ENCODE measurements at regions not wholly inside any gene's neighbourhood (a gene's known extent, or its start where the extent isn't known, plus 50 kb on each side); places are given as distances from the start of the nearest gene placed in this dataset.

DNA sequence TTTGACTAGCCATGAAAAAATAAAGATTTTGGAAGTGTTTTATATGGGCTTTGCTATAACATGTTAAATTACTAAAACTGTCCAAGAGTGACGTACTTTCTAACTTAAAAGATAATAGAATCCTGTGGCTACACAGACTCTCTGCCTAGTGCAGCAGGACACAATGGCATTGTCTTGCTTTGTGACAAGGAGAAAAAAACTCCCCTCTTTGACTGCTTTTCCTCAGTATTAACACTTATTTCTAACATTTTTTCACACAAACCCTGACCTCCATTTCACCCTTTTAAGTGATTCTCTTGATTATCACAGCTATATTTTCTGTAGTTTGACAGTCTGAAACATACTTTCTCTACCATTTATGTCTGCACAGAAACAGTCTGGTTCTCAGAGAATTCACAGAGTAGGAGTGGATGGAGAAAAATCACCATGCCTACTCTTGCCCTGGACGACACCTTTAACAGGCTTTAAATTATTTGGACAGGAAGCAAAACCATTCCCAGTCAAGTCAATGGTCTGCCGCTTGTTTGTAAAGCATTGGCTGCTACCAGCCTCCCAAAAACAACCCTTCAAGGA, 336.3 kb upstream of the SMIM30 start:
- no peak for DNase-seq

DNA sequence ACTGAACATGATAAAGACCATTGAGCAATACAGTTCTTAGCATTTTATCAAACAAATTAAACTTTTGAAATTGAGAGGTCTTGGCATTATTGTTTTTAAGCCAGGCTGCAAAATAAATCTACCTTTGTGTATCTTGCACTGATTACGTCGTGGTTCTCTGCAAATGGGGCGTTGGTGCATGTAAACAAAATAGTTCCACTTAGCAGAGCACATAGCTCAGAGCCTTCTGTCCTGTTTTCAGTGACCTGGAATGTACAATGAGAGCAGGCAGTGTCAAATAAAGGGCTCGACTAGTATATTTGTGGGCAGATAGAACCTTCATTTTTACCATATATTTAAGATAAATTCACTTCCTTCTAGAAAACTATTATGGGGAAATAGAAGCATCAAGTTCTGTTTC, 333.9 kb upstream of the SMIM30 start:
- DNase-seq, result no peak

DNA sequence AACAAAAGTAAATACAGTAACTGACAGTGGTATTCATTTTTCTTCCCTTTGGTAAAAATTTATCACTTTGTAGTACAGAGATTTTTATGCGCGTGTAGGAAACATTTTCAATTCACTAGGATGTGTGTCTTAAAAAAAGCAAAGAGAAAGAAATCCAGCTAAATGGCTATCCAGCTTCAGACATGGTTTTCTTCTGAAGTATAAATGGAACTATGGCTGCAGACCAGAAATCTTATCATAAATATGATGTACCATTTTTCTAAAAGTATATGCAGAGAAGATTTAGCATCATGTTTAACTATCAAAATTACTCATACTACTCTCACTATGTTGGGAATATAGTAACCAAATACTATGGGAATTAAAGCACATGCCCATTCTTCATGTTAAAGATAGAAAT, 328.4 kb upstream of the SMIM30 start:
- no peak for DNase-seq

DNA sequence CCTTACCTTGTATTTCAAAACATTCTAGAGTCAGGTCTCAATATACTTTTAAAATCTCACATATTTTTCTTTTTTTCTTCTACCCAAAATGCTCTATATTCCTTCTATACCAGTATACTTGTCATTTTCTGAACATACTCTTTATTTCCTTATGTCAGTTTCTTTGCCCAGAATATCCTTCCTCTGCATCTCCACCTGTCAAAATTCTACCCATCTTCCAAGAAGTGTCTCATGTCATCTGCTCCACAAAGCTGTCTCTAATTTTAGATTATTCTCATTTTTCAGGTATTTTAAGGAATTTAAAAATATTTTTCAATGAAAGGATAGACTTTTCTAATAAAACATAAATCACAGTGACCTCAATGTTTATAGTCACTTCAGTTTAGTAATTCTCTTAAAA, 328.0 kb upstream of the SMIM30 start:
- no peak for DNase-seq

DNA sequence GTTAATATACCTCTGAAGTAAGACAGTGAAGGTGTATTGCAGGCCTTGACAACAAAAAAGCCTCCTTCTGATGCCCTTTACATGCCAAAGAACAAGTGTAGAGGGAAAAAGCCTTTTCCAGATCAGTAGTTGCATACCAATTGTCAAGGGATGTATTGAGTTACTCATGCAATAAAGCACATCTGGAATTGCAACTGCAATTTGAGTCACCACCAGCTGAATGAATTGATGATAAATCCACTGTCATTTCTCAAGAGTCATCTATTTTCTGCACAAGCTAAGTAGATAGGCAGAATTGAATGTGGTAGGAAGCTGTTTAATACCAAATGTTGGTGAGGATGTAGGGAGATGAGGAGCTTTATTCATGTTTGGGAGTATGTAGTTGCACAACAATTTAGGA, 325.9 kb upstream of the SMIM30 start:
- DNase-seq, result no peak

DNA sequence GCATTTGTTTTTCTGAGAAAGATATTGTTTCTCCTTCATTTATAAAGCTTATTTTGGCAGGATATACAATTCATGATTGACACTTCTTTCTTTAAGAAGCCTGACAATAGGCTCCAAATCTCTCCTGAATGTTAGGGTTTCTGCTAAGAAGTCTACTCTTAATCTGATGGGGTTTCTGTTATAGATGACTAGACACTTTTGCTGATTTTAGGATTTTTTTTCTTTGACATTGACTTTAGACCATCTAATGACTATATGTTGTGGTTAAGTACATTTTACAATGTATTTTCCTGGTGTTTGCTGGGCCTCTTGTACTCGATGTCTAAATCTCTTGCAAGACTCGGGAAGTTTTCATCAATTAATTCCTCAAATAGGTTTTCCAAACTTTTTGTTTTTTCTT, 321.8 kb upstream of the SMIM30 start:
- DNase-seq, result no peak

DNA sequence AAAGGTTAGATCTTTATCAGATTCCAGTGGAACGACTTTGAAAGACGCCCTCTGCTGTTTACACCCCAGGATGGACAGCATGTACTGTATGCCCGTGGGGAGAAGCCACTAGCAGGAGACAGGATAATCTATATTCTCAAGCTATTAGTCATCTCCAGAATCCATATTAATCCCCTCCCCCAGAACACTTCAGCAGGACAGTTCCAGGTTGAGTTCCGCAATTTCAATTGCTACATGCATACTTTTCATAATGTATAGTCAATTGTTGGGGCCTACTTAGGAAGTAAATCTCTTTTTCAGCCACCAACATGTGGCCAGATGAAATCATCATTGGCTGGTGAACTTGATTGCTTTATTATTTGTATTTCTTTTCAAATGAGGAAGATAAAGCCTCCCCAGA, 313.1 kb upstream of the SMIM30 start:
- no peak for DNase-seq

DNA sequence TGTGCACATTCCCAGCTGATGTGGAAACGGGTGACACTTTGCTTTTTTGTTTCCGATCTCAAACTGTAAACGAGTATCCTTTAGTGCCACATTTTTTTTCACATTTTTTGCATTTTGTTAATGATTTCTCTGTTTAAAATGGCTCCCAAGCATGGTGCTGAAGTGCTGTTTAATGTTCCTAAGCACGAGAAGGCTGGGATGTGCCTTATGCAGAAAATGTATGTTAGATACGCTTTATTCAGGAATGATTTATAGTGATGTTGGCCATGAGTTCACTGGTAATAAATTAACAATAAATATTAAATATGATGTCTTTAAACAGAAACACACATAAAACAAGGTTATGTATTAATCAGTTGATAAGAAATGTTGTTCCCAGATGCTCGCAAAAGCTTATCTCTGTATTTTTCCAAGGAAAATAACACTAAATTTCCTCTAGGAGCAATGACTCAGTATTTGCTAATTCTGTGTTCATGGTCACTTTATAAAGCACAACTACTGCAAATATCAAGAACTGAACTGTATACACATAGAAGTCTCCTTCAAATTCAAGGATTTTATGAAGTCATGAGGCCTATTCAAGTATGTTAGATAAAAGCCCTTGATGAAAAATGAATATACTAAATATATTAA, 305.9 kb upstream of the SMIM30 start:
- no peak for DNase-seq

DNA sequence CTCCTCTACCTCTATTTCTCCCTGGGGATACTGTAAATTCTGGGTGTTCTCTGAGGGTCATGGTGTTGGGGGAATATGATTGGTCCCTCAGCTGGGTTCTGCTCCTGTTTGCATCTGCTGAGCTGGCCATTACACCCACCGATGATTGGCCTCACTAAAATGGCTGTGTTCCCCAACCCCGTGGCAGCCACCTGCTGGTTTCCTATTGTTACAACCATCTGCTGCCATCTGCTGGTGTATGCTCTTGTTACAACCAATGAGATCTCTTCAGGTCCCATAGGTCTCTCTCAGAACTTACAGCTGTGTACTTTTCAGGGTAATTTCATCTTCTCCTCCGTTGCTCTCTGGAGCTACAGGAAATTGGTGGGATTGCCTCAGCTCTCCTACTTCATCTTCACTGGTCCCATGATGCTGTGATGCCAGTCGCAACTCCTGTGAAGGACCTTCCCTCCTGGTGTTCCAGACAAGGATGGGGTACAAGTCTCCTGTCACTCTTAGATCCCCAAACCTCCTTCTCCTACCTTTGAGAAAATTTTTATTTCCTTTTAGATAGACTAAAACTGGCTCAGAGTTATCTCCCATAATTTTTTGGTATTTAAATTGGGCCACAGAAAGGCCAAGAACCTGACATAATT, 303.5 kb upstream of the SMIM30 start:
- DNase-seq, result peak; percentile 85 to 86

DNA sequence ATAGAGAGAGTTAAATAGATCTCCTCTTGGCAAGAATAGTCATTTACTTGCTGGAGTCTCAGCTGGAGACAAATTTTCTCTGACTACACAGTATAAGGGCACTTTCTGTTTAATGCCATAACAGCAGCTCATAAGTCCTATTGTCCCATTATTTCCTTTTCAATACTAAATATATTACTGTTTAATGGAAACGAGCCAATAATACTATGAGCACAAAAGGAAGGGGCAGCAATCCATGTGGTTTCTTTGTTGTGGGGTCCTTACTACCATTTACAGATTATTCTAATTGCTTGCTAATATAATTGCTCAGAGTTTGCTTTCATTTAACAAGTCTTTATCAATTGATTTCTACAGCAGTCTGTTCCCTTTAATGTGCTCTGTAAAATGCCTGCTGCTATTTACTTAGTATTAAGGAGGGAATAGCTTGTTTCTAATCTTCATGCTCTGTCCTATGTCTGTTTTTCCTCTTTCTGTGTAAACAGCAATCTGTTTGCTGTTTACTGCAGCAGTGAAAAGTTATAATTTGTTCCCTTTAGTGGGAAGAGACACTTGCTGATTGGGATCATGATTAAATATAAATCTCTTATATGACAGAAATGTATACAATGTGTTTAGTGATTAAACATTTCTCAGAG, 296.2 kb upstream of the SMIM30 start:
- no peak for DNase-seq

DNA sequence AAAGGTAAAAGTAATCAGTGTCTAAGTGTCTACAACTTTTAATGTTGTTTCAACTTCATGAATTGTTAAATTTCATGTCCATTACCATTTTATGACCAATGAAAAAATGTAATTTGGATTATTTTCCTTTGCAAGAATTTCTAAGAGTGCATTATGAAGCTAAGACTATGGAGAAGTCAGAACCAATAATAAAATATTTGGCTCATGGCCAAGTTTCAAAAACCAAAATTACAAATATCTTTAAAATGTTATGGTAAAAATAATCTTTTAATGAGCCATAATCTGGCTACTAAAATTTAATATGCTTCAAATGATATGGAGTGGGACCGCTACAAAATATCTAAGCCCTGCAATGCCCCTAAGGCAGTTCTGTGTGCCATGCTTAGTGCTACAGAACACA, 294.1 kb upstream of the SMIM30 start:
- no peak for DNase-seq

DNA sequence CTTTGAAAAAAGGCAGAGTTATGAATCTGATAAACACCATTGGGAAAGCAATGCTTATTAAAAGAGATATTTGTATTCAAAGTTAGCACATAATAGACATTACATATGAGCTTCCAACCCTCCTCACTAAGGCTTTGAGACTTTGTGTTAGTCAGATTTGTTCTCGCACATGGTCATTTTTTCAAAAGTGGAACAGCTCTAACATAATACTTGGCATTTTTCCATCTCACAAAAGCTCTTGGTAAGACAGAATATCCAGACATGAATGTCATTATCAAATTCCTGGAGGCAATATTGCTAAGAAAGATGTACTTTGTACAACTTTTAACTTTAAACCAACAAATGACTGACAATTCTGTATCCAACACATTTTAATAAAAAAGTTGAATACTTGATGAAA, 292.4 kb upstream of the SMIM30 start:
- DNase-seq, result no peak

DNA sequence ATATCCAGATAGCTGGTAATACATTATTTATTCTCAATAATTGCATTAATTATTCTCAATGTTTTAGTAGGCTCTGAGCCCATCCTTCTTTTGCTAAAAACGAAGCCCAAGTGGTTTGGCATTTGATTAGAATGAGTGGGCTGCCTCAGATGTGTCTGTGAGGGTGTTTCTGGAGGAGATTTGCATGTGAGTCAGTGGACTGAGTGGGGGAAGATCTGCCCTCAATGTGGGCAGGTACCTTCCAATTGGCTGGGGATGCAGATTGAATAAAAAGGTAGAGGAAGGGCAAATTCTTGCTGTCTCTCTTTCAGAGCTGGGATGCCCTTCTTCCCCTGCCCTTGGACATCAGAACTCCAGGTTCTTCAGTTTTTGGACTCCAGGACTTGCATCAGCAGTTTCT, 290.6 kb upstream of the SMIM30 start:
- no peak for DNase-seq

DNA sequence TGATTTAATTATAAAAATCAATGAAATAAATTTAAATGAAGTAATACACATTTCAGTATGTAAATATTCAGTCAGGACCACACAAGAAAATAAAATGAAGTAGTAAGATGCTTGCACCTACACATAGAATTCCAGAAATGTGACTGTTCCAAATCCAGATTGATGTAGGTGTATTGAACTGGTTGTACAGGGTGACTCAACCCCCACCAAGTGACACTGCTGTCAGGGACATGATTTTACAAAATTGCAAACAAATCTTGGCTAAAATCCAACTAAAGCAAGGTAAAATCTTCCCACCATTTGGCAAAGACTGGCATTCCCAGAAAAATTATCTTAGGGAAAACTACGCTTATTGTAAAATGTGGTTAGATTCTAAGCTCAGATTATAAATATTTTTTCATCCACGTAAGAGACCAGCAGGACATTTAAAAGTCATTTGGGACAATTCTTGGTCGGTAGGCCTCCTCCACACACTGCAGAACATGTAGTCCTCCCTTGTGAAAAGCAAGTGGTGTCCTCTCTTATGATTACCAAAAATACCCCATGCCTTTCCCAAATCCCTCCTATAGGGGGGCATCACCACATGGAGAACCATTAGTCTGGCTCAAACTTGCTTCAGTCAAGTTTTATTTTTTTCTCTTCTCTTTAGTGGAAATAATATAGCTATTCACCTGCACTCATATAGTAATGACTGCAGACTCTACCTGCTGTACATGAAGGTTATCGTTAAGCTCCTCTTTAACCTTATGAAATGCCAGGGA, 287.1 kb upstream of the SMIM30 start:
- no peak for DNase-seq

DNA sequence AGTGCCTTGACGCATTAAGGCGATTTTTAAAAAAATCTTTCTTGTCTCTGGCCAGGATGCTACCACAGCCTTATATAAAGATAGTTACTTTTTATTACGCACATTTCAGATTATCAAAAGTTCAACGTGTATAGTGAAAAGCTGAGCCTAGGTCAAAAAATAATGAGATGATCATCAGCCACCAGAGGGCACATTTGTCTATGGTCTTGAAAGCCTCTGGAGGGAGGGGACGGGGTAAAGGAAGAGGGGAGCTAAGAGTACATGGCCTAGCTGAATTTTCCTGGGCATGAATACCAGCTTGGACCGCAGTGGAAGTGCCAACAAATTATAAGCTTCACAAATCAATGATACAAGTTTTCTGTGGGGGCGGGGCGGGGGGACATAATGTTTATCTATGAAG, 285.9 kb upstream of the SMIM30 start:
- DNase-seq, result peak; percentile 13 to 70

DNA sequence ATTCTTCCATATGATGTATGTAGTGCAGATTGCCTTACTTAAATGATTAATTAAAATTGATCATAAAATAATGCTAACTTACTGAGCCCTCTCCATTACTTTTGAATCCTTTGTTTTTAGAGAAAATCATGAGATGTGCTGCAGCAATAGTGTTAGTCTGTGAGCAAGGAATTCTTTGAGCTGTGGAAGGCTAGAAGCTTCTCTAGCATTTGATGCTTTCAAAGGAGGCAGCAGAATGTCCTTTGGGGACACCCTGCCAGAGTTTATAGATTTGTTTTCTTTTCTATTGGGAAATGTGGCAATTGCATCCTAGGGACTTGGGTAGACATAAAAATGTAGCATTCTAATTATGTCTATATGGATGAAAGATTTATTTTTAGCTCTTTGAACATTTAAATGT, 284.1 kb upstream of the SMIM30 start:
- DNase-seq, result no peak

DNA sequence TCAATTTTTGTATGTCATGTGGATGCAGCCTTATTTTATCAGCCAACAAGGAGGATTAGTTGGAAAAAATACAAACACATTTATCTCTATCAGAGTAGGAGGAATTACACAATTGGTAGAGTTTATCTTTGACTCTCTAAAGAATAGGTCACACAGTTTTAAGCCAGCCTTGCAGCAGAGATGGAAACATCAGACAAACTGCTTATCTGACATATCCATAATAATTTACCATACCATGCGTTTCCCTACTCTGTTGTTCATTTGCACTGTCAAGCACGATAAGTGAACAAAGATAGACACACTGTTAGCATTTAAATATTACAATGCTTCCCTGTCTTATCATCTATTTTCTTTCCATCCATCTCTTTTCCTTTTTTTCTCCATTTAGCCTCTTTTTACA, 283.7 kb upstream of the SMIM30 start:
- no peak for DNase-seq

DNA sequence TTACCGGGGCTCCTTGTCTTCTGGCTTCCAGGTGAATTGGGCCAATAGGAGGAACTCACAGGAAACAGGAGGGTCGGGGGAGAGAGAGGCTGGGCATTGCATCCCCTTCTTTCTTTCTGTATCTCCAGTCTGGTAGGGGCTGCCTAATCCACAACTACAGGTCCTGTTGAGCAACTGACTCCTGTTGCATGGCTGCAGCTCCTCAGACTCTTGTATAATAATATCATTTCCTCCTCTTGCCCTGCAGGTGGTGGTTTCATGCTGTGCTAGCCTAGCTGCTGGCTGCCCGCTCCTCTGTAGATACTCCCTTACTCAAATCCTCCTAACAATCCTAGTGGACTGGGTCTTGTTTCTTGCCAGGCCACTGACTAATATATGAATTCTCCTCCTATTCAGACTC, 276.5 kb upstream of the SMIM30 start:
- no peak for DNase-seq

DNA sequence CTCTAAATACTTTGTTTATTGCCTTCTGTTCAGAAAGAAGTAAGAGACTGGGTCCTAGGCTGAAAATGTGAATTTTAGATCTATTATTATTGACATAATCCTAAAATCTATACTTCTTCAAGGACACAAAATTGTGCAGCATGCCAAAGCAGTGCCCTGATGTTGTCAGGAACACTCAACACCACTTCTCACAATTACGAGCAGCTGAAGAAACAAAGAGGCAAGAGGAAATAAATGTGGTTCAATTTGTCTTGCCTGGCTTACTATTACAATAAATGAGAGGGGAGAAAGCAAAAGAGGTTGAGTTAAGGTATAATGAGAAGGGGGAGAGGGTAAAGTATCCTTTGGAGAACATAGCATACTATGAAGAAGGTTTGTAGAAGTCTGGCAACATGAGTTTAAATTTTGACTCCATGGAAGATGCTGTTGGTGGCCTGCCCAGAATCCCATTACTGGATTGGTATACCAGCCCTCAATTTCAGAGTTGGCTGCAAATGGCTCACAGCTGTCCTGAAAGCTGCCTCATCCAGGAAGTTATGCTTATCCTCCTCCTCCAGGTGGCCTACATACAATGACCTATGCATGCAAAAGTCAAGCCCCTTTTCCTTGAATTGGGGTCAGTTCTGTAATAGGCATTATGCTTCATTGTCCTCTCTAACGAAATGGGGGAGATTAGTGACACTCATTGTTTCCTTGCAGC, 274.6 kb upstream of the SMIM30 start:
- no peak for DNase-seq

DNA sequence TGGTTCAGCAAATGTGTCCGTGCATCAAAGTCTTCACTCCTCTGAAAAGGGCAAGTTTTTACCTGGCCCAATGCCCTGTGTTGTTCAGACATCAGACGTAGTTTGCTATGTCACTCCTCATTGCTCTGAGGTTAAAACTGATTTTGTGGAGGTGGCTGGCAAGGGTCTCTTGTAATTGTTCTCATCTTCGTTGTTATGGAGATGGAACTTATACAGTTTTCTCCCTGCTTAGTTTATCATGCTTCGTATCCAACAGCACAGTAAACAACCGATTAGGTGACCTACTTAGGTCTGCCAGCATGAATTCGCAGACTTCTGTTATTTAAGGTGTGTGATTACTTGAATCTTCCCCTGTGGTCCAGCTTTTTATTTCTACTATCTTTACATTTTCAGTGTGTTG, 274.1 kb upstream of the SMIM30 start:
- no peak for DNase-seq

DNA sequence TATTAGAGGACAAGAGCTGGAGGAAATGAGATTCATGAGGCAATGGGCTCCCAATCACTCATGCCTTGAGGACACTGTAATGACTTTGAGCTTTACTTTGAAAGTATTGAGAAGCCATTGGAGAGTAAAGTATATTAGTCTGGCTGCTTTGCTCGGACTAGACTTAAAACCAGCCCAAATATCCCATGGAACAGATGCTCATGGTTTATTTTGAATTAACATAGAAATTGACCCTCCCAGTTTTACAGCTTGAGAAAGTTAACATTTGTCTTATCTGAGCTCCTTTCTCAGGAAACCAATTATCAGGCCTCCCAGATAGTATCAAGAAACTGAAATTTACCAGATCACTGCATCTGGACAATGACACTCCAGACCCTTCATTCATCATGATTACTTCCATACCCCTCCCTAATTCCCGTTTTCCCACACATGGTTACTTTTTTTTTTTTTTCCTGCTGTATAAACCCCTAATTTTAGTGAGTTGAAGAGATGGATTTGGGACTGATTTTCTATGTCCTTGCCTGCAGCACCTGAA, 270.8 kb upstream of the SMIM30 start:
- no peak for DNase-seq

DNA sequence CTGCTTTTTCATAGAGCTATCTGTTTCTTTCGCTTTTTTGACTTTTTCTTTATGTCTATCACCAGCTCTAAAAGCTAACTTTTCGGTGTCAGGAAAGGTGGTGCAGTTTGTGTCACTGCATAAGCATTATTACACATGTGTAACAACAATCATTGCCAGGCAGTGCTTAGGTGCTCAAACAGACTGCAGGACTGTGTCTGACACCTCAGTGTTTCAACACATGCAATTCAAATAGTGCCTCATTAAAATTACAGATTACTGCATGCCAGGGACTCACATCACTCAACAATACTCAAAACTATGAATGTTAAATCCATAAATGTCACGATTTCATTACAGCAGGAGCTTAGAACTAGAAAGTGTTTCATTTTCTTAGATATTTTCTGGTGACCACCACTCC, 265.3 kb upstream of the SMIM30 start:
- DNase-seq, result no peak

DNA sequence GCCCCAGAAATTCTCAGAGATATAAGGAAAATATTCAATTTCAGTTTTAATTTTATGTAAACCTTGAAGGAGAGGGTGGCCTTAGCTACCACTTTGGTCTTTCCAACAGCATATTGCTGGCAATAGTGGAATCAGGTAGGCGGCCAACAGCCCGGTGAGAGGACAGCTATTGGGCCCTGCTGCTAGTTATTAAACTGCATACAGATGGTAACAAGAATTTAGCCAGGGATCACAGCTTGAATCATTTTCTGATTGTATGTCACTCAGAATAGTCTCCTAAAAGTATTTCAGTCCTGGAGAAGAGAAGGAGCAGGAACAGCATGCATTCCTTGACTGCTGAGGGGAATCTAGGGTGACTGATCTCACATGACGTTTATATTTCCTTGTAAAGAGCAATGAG, 261.4 kb upstream of the SMIM30 start:
- no peak for DNase-seq
